ENCODE measurements at regions not wholly inside any gene's neighbourhood (a gene's known extent, or its start where the extent isn't known, plus 50 kb on each side); places are given as distances from the start of the nearest gene placed in this dataset.
"Not testable (repeated sequence)": the region's sequence is repeated elsewhere in the genome, so short reads cannot be mapped to it uniquely, and the experiment has no call there.

DNA sequence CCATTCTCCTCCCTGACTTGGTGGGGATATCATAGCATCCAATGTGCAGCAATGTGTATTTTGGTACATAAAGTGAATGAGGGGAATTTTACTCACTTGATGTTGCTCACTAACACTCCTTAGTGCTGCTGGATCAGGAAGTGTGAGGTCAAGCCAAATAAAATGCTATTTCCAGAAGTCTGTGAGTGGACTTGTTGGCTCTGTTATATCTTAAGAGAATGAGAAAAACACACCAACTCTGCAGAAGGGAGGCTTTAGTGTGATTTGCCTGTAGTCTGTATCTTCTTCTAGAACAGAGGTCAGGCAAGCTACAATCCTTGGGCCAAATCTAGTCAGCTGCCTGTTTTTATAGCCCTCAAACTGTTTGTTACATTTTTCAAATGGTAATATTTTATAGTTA, 154.3 kb downstream of the POLR1F start:
- in situ Hi-C loops (cut with MboI; ENCODE audit: low pct_unique_long_range_greater_than_20kb, low sequenced_read_pairs, unreplicated experiment) = no loop called here
- TF ChIP-seq CTCF (IDR thresholded peaks at IDR 0.05; ENCODE audit: extremely low read depth, insufficient read depth, missing control alignments) = no peak

DNA sequence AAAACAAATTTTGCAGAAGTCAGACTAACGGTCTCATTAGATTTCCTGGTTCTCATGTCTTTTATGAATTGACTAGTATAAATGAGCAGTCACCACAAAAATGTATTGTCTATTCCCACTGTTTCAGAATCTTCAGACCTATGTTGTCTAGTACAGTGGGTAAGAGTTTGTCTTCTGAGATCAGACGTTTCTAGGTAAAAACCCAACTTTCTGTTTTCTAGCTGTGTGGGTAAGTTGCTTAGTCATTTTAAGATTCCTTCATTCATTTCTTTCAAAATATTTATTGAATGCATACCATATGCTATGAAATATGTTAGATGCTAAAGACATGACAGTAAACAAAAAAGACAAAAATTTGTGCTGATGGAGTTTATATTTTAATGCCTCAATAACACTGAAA, 156.3 kb downstream of the POLR1F start:
- in situ Hi-C loops (cut with MboI; ENCODE audit: low pct_unique_long_range_greater_than_20kb, low sequenced_read_pairs, unreplicated experiment) = no loop called here
- no peak for TF ChIP-seq CTCF (IDR thresholded peaks at IDR 0.05; ENCODE audit: extremely low read depth, insufficient read depth, missing control alignments)
- no peak for DNase-seq (ENCODE audit: low spot score)

More for the DNA sequence above, 154.3 kb downstream of the POLR1F start:
- no peak for DNase-seq (ENCODE audit: low spot score)

DNA sequence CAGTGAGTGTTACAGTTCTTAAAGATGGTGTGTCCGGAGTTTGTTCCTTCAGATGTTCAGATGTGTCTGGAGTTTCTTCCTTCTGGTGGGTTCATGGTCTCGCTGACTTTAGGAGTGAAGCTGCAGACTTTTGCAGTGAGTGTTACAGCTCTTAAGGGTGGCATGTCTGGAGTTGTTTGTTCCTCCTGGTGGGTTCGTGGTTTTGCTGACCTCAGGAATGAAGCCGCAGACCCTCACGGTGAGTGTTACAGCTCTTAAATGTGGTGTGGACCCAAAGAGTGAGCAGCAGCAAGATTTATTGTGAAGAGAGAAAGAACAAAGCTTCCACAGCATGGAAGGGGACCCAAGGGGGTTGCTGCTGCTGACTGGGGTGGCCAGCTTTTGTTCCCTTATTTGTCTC, 159.6 kb downstream of the POLR1F start:
- in situ Hi-C loops (cut with MboI; ENCODE audit: low pct_unique_long_range_greater_than_20kb, low sequenced_read_pairs, unreplicated experiment); DNase-seq (ENCODE audit: low spot score): not testable (repeated sequence)

DNA sequence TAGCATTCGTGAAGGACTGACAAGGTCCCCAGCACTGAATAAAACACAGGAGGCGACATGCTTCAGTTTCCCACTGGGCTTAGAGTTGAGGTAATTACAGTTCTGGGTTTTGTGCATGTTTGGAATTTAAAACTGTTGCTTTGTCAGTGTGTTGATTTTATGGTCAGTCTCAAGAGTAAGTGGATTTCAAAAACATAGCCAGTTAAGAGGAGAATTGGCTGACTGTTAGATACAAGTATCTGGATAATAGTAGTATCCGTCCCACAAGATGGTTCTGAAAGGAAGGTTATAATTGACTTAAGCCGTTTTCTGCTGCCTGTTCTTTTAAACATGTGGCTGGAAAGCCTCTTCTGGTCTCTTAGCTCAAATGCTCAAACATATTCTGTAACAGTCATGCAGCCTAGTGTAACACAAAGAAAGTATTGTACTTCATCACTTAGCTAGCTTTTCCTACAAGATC, 170.9 kb downstream of the POLR1F start:
- in situ Hi-C loops (cut with MboI; ENCODE audit: low pct_unique_long_range_greater_than_20kb, low sequenced_read_pairs, unreplicated experiment) = no loop called here
- TF ChIP-seq CTCF (IDR thresholded peaks at IDR 0.05; ENCODE audit: extremely low read depth, insufficient read depth, missing control alignments) = no peak
- no peak for DNase-seq (ENCODE audit: low spot score)

DNA sequence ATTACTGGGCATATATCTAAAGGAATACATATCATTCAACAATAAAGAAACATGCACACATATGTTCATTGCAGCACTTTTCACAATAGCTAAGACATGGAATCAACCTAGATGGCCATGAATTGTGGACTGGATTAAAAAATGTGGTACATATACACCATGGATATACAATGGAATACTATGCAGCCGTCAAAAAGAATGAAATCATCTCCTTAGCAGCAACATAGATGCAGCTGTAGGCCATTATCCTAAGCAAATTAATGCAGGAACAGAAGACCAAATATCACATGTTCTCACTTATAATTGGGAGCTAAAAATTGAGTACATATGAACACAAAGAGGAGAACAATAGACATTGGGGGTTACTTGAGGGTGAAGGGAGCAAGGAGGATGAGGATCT, 175.6 kb downstream of the POLR1F start:
- in situ Hi-C loops (cut with MboI; ENCODE audit: low pct_unique_long_range_greater_than_20kb, low sequenced_read_pairs, unreplicated experiment) = no loop called here
- no peak for TF ChIP-seq CTCF (IDR thresholded peaks at IDR 0.05; ENCODE audit: extremely low read depth, insufficient read depth, missing control alignments)
- DNase-seq (ENCODE audit: low spot score) = no peak

DNA sequence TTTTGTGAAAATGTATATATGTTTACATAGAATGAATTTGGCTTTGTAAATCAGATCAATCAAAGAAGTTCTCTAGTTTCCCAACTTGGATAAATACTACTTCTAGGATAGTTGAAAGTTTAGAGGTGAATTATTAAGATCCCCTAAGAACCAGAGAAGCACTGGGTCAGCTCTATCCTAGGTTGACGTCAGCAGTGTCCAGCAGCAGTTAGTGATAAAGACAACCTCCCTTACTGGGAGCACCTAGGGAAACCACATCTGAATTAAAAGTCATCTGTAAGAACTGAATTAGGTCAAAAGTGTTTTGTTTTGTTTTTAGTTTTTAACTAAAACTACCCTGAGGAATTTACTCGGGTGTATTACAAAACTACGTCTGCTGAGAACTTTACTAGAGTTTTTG, 178.0 kb downstream of the POLR1F start:
- no peak for DNase-seq (ENCODE audit: low spot score)
- no peak for TF ChIP-seq CTCF (IDR thresholded peaks at IDR 0.05; ENCODE audit: extremely low read depth, insufficient read depth, missing control alignments)
- in situ Hi-C loops (cut with MboI; ENCODE audit: low pct_unique_long_range_greater_than_20kb, low sequenced_read_pairs, unreplicated experiment) = no loop called here

DNA sequence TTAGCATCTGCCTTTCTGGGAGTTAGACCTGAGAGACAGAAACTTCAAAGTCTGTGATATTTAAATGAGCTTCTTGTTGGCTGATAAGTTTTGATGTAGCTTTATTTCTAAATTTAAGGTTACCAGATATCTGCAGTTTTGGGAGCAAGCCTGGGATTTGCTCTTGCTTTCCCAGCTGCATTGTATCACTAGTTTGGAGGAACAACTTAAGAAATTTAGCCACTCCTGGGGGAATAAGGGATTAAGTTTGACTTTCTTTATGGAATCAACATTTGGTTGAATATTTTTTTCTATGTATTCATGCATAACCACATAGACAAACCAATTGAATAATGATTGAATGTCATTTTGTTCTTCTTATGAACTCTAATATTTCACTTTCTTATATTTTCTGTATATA, 178.6 kb downstream of the POLR1F start:
- no peak for DNase-seq (ENCODE audit: low spot score)
- in situ Hi-C loops (cut with MboI; ENCODE audit: low pct_unique_long_range_greater_than_20kb, low sequenced_read_pairs, unreplicated experiment) = no loop called here
- no peak for TF ChIP-seq CTCF (IDR thresholded peaks at IDR 0.05; ENCODE audit: extremely low read depth, insufficient read depth, missing control alignments)

Measured in GM13977 (cell line).